GM12873 (cell line): ENCODE measurements at regions not wholly inside any gene's neighbourhood (a gene's known extent, or its start where the extent isn't known, plus 50 kb on each side); places are given as distances from the start of the nearest gene placed in this dataset.

Source experiments
- TF ChIP-seq, protein P1 (sequence below): IDR thresholded peaks from 2 replicates; pipeline ENCODE4 v1.5.1; 2012; ENCODE audit warnings: low read depth, mild to moderate bottlenecking, moderate library complexity, low read length, control low read depth; ENCODE audit not compliant: insufficient read depth; ENCODE audit errors: missing control alignments

DNA sequence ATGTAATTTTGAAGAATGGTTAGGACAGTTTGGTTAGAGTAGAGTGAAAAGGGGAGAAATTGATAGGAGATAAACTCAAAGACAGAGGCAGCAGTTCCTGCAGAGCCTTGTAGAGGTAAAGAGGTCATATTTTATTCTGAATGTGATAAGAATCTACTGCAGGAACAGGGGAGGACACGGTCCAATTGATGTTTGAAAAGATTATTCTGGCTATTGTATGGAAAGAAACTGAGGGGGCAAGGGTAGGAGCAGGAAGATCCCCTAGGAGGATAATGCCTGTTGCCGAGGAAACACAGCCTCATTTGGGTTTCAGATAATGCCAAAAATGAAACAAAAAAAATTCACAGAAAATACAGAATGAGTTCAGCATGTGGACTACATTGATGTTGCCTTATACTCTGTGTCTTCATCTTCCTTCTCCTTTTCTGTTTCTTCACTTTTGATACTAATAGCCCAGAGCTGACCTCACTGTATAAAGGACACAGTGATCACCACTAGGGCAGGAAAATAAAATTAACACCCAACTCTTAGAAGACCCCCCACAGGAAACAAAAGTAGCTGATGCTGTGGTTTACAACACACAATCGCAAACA lies 454.6 kb upstream of the UBE2E2 start:
- TF ChIP-seq, protein P1, sequence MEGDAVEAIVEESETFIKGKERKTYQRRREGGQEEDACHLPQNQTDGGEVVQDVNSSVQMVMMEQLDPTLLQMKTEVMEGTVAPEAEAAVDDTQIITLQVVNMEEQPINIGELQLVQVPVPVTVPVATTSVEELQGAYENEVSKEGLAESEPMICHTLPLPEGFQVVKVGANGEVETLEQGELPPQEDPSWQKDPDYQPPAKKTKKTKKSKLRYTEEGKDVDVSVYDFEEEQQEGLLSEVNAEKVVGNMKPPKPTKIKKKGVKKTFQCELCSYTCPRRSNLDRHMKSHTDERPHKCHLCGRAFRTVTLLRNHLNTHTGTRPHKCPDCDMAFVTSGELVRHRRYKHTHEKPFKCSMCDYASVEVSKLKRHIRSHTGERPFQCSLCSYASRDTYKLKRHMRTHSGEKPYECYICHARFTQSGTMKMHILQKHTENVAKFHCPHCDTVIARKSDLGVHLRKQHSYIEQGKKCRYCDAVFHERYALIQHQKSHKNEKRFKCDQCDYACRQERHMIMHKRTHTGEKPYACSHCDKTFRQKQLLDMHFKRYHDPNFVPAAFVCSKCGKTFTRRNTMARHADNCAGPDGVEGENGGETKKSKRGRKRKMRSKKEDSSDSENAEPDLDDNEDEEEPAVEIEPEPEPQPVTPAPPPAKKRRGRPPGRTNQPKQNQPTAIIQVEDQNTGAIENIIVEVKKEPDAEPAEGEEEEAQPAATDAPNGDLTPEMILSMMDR, result no peak

DNA sequence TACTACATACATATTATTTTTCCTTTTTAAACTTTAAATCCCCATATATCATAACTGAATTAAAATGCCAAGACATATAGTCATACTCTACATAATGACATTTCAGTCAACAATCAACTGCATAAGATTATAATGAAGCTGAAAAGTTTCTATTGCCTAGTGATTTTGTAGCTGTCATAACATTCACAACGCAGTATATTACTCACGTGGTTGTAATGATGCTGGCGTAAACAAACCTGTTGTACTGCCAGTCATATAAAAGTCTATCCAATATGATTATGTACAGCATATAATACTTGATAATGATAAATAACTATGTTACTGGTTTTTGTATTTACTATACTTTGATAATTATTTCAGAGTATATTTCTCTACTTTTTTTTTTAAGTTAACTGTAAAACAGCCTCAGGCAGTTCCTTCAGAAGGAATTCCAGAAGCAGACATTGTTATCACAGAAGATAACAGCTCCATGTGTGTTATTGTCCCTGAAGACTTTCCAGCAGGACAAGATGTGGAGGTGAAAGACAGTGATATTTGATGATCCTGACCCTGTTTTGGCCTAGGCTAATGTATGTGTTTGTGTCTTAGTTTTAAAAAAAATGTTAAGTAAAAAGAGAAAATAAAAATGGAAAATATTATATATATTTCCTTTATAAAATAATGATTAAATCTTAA lies 443.4 kb upstream of the UBE2E2 start:
- TF ChIP-seq, protein P1, result no peak

DNA sequence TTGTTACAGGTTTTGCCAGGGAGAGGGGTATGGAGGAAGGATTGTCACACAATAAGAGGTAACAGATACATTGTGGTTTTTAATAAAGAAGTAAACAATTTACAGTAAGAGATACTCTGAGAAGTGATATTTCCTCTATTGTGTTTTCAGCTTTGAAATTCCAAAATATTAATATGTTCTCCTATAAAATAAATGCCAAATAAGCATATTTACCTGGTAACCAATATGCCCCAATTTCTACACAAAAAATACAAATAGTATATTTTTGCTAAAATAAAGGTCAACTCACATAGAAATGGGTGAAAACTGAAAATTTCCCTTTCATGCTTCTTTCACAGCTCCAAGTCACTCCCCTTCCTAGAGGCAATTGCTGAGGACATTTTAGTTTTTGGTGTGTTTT lies 437.4 kb upstream of the UBE2E2 start:
- TF ChIP-seq, protein P1, result no peak

DNA sequence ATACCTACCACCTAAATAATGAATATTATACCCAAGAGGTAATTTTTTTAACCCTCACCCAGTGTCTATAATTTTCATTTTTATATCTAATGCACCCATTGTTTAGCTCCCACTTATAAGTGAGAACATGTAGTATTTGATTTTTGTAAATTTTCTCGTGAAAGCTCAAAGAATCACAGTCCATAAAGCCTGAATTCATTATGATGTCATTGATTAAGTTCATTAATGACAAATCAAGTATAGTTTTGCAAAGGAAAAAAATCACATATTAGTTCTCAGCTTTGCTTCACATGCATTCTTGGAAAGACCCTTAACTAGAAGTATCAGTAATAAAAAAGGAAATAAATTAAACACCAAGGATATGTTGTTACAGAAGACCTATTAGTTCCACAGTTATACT lies 425.3 kb upstream of the UBE2E2 start:
- TF ChIP-seq, protein P1, result no peak

- TF ChIP-seq, protein P1, result no peak
Measured at GRCh38 chr3:22779737-22780136, 423.4 kb upstream of the UBE2E2 start.

DNA sequence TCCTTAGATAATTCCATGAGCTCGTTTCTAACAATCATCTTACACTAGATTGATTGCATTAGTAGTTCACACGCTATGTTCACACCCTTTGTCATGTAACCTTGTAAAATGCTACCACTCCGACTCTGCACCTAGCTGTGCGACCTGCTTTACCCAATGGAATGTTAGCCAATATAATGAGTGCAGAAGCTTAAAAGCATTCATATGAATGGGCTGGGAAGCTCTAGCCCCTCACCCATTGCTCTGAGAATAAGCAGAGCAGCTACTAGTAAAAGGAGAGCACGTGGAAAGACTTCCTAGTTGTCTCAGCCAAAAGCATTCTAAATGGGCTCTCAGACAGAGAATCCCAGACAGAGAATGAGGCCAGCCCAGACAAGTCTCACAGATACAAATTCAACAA lies 410.6 kb upstream of the UBE2E2 start:
- TF ChIP-seq, protein P1, result no peak

GRCh38 chr3:22795917-22796316 lies 407.2 kb upstream of the UBE2E2 start:
- TF ChIP-seq, protein P1, result no peak
